ENCODE measurements at regions not wholly inside any gene's neighbourhood (a gene's known extent, or its start where the extent isn't known, plus 50 kb on each side); places are given as distances from the start of the nearest gene placed in this dataset.
A peak's percentile ranks its signal among the peaks of the same experiment; 100 is the strongest.
"Not testable (repeated sequence)": the region's sequence is repeated elsewhere in the genome, so short reads cannot be mapped to it uniquely, and the experiment has no call there.

DNA sequence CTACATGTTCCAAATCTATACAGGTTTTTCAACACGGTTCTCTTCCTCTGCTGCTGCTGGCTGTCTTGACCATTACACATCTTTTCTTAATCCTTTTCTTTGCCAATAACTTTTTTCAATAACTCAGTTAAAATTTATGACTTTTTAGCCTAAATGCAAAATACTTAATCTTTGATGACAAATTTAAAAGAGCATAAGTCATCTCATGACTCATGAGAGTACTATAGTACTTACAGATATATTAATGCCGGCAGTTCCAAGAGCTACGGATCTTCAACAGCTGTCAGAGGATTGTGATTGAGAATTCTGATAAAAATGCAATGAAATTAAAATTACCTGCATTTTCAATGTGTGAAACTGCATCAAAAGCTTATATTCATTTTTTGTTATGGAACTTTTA lies 105.5 kb downstream of the KPNA2 start:
- no peak for DNase-seq (ENCODE audit: low spot score)

DNA sequence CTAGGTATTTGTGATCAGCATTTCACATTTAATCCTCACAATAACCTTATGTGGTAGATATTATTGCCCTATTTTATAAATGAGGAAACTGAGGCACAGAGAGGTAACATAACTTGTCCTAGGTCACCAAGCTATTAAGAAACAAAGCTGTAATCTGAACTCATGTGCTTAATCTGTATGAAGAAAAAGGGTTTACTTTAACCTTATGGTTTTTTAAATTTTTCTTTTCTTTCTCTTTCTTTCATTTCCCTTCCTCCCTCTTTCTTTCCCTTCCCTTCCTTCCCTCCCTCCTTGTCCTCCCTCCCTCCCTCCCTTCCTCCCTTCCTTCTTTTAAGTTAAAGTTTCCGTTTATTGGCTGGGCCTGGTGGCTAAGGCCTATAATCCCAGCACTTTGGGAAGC lies 105.2 kb upstream of the AMZ2 start:
- no peak for DNase-seq (ENCODE audit: low spot score)

DNA sequence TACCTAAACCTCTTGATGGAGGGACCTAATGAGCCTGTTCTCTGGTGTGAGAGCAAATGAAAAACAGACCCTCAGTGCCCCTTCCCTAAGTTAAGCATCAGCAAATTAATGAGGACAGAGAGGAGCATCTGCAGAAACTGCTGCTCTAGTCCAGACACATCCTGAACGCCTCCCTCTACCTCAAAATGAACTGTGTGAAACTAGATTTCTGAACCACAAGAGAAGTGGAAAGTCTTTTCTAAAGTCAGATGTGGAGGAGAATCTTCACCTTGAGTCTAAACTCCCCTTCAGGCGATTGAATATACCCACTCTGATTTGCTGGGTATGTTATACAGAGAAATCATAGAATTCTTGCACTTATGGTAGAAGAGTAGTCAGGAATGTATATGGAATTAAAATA lies 104.4 kb upstream of the AMZ2 start:
- DNase-seq (ENCODE audit: low spot score): no peak

DNA sequence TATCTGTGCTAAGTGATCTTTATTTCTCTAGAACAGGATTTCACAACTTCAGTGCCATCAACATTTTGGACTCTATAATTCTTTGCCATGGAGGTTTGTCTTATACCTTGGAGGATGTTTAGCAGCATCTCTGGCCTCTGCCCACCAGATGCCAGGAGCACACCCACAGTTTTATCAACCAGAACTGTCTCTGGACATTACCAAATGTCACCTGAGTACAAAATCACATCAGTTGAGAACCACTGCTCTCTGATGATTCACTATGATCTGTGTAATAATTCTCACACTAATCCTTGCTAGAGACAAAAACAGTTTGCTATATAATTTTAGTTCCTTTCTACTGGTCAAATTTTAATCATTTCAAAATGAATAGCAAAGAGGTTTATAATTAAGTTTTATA lies 102.8 kb upstream of the AMZ2 start:
- DNase-seq (ENCODE audit: low spot score): no peak

DNA sequence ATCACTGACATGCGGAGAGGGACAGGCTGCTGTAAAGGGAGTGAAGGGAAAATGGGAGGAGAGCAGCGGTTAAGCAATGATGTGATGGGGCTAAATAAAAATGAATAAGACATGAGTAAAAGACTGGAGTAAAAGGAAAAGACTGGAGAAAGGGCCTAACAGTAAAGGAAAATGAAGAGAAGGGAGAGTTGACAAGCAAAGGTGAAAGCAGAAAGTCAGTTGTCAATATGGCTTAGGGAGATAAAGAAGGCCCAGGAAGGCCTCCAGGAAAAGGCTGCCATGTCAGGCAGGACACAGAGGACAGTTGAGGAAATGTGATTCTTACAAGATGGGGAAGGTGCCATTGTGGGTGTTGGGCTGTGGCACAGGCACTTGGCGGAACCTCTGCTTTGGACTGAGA lies 98.9 kb upstream of the AMZ2 start:
- DNase-seq (ENCODE audit: low spot score): no peak

DNA sequence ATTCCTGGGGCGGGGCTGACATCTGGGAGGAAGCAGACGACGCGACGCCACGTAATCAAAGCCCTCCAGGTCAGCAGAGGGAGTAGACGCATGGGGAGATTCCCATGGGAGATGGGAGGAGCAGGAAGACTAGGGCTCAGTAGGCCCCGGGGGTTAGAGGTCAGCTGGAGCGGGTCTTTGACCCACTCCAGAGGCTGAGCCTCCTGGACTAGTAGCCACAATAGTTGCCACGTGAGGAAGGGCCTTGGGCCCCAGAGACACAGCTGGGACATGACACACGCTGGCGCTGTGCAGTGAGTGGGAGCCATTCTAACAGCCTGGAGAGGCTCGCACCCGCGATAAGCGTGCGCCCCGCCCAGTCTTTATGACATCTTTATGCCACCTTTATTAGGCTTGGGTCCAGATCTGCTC lies 95.7 kb upstream of the AMZ2 start:
- DNase-seq (ENCODE audit: low spot score): no peak

DNA sequence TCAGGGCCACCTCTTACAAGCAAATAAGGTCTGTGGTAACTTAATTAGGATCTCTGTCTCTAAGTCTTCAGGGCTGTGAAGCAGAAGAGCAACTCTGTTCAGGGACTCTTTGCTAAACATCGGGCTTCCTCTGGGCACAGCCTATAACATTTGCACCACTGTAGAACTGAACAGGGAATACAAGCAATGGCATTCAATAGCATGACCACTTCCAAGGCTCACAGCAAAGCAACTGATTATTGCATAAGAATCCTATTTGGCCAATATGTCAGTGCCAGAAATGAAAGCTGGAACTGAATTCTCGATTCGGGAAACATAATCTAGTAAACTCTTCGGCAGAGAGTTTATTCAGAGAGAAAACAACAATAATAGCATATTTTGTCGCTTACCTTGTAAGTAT lies 92.2 kb upstream of the AMZ2 start:
- no peak for DNase-seq (ENCODE audit: low spot score)

DNA sequence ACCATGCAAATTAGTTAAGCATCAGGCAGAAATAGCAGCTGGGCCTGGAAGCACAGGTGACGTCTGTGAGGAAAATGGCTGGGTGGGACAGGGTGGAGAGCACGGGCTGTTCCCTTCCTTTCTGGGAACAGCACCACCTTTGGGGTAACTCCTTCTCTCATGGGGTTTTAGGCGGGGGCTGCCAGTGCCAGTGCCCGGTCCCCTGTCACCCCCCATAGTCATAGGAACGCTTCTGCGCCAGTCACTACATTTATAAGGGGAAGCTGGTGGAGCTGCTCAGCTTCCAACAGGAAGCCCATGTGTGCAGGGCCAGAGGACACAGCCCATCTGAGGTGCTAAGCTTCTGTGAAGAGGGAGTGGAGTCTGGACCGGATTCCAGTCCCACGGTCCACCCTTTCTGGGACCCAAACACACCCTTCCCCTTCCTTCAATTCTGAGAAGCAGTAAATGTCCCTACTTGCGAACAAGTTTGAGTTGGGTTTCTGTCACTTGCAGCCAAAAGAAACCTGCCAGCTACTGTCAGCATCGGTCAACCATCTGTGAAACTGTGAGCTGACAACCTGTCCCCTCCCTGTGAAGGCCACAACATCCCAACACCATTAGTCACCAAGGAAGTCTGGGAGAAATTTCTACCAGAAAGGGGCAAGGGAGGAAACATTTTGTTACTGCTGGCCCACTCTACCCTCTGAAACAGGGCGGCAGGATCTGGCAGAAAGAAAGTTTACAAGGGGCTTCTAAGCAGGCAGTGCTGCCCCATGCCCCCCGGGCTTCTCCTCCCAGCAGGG lies 86.0 kb upstream of the AMZ2 start:
- DNase-seq (ENCODE audit: low spot score): no peak

DNA sequence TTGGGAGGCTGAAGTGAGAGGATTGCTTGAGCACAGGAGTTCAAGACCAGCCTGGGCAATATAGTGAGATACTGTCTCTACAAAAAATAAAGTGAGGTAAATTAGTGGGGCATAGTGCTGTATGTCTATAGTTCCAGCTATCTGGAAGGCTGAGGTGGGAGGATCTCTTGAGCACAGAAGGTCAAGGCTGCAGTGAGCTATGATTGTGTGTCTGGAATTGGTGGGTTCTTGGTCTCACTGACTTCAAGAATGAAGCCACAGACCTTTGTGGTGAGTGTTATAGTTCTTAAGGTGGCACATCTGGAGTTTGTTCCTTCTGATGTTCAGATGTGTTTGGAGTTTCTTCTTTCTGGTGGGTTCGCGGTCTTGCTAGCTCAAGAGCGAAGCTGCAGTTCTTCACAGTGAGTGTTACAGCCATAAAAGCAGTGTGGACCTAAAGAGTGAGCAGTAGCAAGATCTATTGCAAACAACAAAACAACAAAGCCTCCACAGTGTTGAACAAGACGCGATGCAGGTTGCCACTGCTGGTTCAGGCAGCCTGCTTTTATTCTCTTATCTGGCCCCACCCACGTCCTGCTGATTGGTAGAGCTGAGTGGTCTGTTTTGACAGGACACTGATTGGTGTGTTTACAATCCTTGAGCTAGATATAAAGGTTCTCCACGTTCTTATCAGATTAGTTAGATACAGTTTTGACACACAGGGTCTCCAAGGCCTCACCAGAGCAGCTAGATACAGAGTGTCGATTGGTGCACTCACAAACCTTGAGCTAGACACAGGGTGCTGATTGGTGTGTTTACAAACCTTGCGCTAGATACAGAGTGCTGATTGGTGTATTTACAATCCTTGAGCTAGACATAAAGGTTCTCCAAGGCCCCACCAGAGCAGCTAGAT lies 79.3 kb upstream of the AMZ2 start:
- DNase-seq (ENCODE audit: low spot score): not testable (repeated sequence)

DNA sequence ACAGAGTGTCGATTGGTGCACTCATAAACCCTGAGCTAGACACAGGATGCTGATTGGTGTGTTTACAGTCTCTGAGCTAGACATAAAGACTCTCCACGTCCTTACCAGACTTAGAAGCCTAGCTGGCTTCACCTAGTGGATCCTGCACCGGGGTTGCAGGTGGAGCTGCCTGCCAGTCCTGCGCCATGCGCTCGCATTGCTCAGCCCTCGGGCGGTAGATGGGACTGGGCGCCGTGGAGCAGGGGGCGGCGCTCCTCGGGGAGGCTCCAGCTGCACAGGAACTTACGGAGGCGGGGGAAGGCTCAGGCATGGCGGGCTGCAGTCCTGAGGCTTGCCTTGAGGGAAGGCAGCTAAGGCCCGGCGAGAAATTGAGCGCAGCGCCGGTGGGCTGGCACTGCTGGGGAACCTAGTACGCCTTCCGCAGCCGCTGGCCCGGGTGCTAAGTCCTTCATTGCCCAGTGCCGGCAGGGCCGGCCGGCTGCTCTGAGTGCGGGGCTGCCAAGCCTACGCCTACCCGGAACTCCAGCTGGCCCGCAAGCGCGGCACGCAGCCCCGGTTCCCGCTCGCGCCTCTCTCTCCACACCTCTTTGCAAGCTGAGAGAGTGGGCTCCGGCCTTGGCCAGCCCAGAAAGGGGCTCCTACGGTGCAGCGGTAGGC lies 78.5 kb upstream of the AMZ2 start:
- not testable (repeated sequence) for DNase-seq (ENCODE audit: low spot score)

DNA sequence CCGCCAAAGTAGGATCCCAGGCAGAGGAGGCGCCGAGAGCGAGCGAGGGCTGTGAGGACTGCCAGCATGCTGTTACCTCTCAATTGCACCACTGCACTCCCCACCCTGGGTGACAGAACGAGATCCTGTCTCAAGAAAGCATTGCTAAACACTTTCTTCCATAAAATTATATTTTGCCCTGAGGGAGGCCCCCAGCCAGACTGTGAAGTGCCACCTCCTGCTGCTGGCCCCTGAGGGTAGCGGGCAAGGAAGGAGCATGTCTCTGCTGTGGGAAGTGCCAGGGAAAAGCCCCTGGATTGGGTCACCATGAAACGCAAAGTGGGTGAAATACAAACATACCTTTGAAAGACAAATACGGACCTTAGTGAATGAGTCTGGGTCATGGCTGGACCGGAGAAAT lies 78.0 kb upstream of the AMZ2 start:
- DNase-seq (ENCODE audit: low spot score): no peak

DNA sequence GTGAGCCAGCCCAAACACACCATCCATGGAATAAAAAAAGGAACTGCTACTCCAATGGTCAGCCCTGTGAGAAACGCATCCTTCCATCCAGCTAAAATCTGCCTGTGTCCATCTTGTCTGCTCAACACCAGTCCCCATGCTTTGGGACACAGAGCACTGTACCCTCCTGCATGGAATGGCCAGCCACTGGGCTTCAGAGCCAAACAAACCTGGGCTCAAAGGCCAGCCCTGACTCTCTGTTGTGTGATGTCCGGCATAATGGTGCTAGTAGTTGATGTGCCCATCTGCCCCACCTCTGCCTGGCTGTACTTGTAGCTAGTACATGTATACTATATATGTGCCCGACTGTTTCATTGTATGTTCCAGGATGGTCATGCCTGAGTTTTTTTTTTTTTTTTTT lies 77.6 kb upstream of the AMZ2 start:
- DNase-seq (ENCODE audit: low spot score): no peak

DNA sequence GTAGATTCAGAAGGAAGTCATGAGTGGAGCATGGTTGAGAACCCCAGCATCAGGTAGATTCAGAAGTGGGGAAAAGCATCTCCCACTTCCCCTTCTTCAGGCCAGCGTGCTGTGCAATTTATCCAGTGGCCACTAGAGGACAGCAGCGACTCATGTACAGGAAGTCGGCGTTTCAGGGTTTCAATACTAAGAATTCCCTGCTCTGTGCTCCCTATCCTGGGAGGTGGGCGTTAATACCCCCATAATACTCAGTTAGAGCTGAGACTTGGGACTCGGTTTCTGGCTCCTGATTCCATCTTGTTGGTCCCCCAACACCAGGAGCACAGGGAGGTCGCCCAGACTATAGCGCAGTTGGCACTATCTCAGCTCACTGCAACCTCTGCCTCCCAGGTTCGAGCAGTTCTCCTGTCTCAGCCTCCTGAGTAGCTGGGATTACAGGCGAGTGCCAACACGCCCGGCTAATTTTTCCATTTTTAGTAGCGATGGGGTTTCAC lies 75.3 kb upstream of the AMZ2 start:
- peak; percentile 60 for DNase-seq (ENCODE audit: low spot score)

DNA sequence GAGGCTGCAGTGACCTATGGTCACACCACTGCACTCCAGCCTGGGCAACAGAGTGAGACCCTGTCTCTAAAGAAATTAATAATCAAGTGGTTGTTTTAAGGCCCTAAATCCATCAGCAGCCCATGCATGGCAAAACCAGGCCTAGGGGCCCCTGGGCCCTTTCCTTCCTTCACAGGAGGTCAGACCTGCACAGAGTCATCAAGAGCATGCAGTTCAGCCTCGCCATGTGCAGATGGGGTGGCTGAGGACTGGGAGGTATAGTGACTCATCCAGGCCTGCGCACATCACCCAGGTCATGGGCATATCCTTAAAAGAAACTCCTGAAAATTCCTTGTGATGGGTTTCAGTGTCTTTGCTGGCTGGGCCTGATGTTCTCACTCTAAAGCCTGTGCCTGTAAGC lies 72.4 kb upstream of the AMZ2 start:
- no peak for DNase-seq (ENCODE audit: low spot score)

DNA sequence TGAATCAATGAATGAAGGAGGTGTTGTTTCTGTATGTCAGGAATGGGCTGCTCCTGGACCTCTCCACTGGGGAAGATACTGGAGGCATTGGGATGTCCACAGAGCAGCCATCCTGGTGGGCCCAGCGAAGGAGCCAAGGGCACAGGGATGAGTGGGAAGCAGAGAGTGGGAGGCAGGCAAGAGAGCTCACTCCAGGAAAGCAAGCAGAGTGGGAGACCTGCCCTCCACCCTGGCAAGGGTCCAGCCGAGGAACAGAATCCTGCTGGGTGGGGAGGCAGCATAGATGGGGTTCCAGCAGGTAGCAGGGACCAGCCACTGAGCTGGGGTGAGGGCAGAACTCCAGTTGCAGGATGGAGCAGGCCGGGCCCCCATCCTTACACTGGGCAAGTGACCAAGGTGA lies 71.9 kb upstream of the AMZ2 start:
- no peak for DNase-seq (ENCODE audit: low spot score)

DNA sequence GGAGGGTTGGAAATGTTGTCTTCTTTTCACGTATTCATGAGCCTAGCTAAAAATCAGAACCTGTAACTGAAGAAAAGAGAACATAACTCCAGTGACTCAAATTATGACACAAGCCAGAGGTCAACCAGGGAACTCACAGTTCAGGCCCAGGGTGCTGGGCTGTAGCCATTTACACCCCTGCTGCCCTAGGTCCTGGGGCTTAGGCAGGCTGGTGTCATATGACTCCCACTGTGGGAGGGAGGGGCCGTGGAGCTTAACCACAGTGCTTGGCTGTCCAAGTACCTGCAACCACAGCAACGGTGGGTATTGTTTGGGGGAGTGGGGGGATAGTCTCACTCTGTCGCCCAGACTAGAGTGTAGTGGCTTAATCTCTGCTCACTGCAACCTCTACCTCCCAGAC lies 71.1 kb upstream of the AMZ2 start:
- DNase-seq (ENCODE audit: low spot score): no peak

DNA sequence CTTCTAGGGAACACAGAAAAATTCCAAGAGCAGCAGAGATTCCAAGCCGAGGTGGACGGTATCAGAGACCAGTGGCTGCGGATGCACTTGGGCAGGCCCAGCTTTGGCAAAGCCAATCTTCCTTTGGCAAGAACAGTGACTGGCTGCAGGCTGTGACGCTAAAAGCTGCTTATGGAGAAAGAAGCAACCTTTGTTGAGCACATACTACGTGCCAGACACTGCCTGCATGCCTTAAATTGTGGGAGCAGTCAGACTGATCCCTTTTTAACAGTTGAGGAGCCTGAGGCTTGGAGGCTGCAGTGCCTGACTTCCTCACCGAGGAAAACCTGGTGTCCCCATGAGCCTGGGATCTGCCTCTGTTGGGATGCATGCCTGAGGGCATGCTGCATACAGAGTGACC lies 69.0 kb upstream of the AMZ2 start:
- DNase-seq (ENCODE audit: low spot score): no peak

DNA sequence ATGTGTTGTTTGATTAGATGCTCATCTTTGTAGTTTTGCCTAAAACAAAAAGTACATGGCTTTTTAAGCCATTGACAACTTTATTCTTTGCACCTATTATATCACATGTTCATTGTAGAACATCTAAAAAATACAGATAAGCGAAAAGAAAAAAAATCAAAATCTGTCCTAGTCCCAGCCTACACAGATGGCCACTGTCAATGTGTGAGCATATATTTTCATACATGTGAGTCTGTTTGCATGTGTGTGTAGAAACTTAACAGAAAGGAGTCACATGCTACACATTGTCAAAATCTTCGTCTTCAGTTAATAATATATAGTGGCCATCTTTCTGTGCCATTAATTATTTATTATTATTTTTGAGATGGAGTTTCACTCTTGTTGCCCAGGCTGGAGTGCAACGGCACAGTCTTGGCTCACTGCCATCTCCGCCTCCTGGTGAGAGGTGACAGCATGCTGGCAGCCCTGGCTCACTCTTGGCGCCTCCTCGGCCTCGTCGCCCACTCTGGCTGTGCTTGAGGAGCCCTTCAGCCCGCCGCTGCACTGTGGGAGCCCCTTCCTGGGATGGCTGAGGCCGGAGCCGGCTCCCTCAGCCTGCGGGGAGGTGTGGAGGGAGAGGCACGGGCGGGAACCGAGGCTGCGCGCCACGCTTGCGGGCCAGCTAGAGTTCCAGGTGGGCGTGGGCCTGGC lies 68.5 kb upstream of the AMZ2 start:
- DNase-seq (ENCODE audit: low spot score): no peak

DNA sequence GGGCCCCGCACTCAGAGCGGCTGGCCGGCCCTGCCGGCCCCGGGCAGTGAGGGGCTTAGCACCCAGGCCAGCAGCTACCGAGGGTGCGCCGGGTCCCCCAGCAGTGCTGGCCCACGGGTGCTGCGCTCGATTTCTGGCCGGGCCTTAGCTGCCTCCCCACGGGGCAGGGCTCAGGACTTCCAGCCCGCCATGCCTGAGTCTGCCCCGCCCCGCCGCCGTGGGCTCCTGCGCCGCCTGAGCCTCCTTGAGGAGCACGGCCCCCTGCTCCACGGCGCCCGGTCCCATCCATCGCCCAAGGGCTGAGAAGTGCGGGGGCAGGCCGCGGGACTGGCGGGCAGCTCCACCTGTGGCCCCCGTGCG lies 67.9 kb upstream of the AMZ2 start:
- DNase-seq (ENCODE audit: low spot score): no peak

DNA sequence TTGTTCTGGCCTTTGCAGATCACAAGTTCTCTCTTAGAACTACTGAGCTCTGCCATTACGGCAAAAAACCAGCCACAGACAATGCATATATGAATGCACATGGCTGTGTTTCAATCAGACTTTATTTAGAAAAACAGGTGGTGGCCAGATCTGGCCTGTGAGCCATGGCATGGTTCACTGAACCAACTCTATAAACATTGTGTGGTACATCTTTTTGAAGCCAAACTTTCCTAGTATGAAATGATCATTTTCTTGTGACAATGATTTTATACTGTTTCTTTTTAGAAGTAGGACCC lies 65.9 kb upstream of the AMZ2 start:
- DNase-seq (ENCODE audit: low spot score): no peak

DNA sequence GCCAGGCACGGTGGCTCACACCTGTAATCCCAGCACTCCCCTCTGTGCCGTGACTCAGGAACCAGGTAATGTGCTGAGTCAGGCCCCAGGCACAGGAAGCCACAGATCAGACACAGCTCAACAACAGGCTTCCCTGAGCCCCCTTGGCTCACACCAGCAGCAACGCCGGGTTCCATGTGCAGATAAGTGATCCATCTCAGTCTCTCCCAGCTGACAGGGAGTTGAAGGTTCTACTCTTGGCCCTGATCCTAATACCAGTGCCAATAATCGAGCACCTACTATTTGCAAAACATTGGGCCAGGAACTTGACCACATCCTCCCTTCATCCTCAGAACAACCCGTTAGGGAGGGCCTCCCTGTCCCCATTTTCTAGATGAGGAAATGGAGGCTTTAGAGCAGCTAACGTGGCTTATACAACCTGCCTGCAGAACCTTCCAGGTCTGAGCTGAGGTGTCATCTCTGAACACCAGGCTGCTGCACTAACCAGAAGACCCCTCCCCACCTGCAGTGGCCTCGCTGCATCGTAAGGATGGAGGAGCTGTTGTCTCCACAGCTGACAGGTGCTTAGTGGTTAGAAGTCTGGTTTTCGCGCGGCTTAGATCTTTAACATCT lies 64.8 kb upstream of the AMZ2 start:
- DNase-seq (ENCODE audit: low spot score): no peak

DNA sequence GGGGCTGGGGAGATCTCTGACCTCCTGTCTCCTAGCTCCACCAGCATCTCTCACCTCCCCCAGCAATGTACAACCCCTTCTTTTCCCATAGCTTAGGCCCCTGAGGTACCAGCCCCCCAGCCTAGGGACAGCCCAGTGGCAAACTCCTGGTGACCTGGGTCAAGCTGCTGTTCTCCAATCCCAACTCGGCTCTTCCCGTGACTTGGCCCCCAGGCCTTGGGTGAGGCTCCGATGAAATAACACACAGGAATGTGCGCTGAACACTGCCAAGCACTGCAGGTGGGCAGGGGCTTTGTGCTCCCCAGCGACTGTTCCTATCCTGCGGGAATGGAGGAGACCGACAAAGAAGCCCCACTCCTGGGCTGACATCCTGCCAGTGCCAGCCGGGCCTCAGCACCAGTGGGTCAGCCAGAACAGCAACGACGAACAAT lies 63.7 kb upstream of the AMZ2 start:
- no peak for DNase-seq (ENCODE audit: low spot score)

Data from hematopoietic multipotent progenitor cell treated with erythropoietin and hydrocortisone succinate and interleukin-3 and kit ligand, for 17 days (in vitro differentiated cells).